WTC11 (cell line): ENCODE measurements at regions not wholly inside any gene's neighbourhood (a gene's known extent, or its start where the extent isn't known, plus 50 kb on each side); places are given as distances from the start of the nearest gene placed in this dataset.
"Not testable (repeated sequence)": the region's sequence is repeated elsewhere in the genome, so short reads cannot be mapped to it uniquely, and the experiment has no call there.

ENCODE experiments used
- ATAC-seq: fragments of 200-7000 bp; cut with Tn5 transposase; 2 replicates; pipeline ENCODE4 v1.10.0; 2021; ENCODE audit warnings: mild to moderate bottlenecking, moderate library complexity
- CTCF ChIA-PET: fragments of 300-600 bp; sonication (Branson Sonifier 250); formaldehyde crosslinking; loops from one replicate; lab custom pipeline; 2021; ENCODE audit warnings: antibody characterized with exemption; lab: Charles Lee
- POLR2A ChIA-PET: fragments of 350-600 bp; sonication (Branson Sonifier 250); formaldehyde crosslinking; loops from one replicate; lab custom pipeline; 2021; ENCODE audit warnings: antibody characterized with exemption; lab: Charles Lee
- DNase-seq: peaks from one replicate; pipeline ENCODE4 v3.0.0; 2021; ENCODE audit warnings: low spot score
- H3K27ac Mint-ChIP-seq: 2 replicates; pipeline ENCODE4 v1.8.0; 2021; ENCODE audit warnings: mixed read lengths
- H3K27me3 Mint-ChIP-seq: 2 replicates; pipeline ENCODE4 v1.8.0; 2021; ENCODE audit warnings: low read depth, mild to moderate bottlenecking, moderate library complexity, mixed read lengths
- H3K36me3 Mint-ChIP-seq: 2 replicates; pipeline ENCODE4 v1.8.0; 2021; ENCODE audit warnings: mixed read lengths
- H3K4me1 Mint-ChIP-seq: 2 replicates; pipeline ENCODE4 v1.8.0; 2022; ENCODE audit warnings: mixed read lengths
- H3K4me3 Mint-ChIP-seq: 2 replicates; pipeline ENCODE4 v1.8.0; 2021; ENCODE audit warnings: mild to moderate bottlenecking, moderate library complexity, mixed read lengths
- H3K9me3 Mint-ChIP-seq: 2 replicates; pipeline ENCODE4 v1.8.0; 2021; ENCODE audit warnings: mixed read lengths
- ATF2 ChIP-seq: sonication (generic); formaldehyde crosslinking; IDR thresholded peaks from 2 replicates; pipeline ENCODE4 v1.8.1; 2022; ENCODE audit warnings: low read depth, missing genetic modification reagents, borderline replicate concordance
- HMGA2 ChIP-seq: fragments of 250-450 bp; sonication (Bioruptor Pico); IDR thresholded peaks from 2 replicates; pipeline ENCODE4 v1.4.0; 2021; ENCODE audit warnings: mild to moderate bottlenecking, moderate library complexity
- HMGXB4 ChIP-seq: sonication (generic); formaldehyde crosslinking; IDR thresholded peaks from 2 replicates; pipeline ENCODE4 v1.8.1; 2023; ENCODE audit warnings: mild to moderate bottlenecking, moderate library complexity, missing genetic modification reagents
- MYBL2 ChIP-seq: sonication (generic); formaldehyde crosslinking; IDR thresholded peaks from 2 replicates; pipeline ENCODE4 v1.8.1; 2023; ENCODE audit warnings: mild to moderate bottlenecking, moderate library complexity, missing genetic modification reagents
- NFATC4 ChIP-seq: fragments of 250-450 bp; sonication (Bioruptor Pico); IDR thresholded peaks from 2 replicates; pipeline ENCODE4 v1.9.0; 2021; ENCODE audit warnings: mild to moderate bottlenecking
- NFE2L1 ChIP-seq: sonication (generic); formaldehyde crosslinking; IDR thresholded peaks from 2 replicates; pipeline ENCODE4 v1.8.1; 2023; ENCODE audit warnings: missing genetic modification reagents
- NFYB ChIP-seq: sonication (generic); formaldehyde crosslinking; conservative IDR thresholded peaks from 2 replicates; pipeline ENCODE4 v1.8.0; 2022; ENCODE audit warnings: low read depth, missing genetic modification reagents
- NR2C2 ChIP-seq: sonication (generic); formaldehyde crosslinking; IDR thresholded peaks from 2 replicates; pipeline ENCODE4 v1.8.0; 2022; ENCODE audit warnings: mild to moderate bottlenecking, missing genetic modification reagents
- NR3C1 ChIP-seq: sonication (generic); formaldehyde crosslinking; conservative IDR thresholded peaks from 2 replicates; pipeline ENCODE4 v1.8.1; 2023; ENCODE audit warnings: low read depth, mild to moderate bottlenecking, missing genetic modification reagents
- PRRX2 ChIP-seq: fragments of 250-450 bp; sonication (Bioruptor Pico); IDR thresholded peaks from 2 replicates; pipeline ENCODE4 v1.8.0; 2021; ENCODE audit warnings: mild to moderate bottlenecking
- USF2 ChIP-seq: sonication (generic); formaldehyde crosslinking; IDR thresholded peaks from 2 replicates; pipeline ENCODE4 v1.8.1; 2023; ENCODE audit warnings: mild to moderate bottlenecking, missing genetic modification reagents, moderate library complexity
- ZNF423 ChIP-seq: fragments of 250-450 bp; sonication (Bioruptor Pico); IDR thresholded peaks from 2 replicates; pipeline ENCODE4 v2.1.2; 2022; ENCODE audit warnings: mild to moderate bottlenecking, moderate library complexity
- ZNF671 ChIP-seq: fragments of 250-450 bp; sonication (Bioruptor Pico); IDR thresholded peaks from 2 replicates; pipeline ENCODE4 v1.8.0; 2021; ENCODE audit warnings: mild to moderate bottlenecking
- TF ChIP-seq, protein P1 (sequence below): sonication (generic); formaldehyde crosslinking; IDR thresholded peaks from 2 replicates; pipeline ENCODE4 v1.8.1; 2022; ENCODE audit warnings: low read depth, mild to moderate bottlenecking, moderate library complexity, missing genetic modification reagents, borderline replicate concordance
- TF ChIP-seq, protein P2 (sequence below): sonication (generic); formaldehyde crosslinking; IDR thresholded peaks from 2 replicates; pipeline ENCODE4 v1.8.1; 2023; ENCODE audit warnings: mild to moderate bottlenecking, missing genetic modification reagents, borderline replicate concordance
- TF ChIP-seq, protein P3 (sequence below): sonication (generic); formaldehyde crosslinking; IDR thresholded peaks from 2 replicates; pipeline ENCODE4 v1.8.1; 2023; ENCODE audit warnings: mild to moderate bottlenecking, missing genetic modification reagents

GRCh38 chr14:26663506-26663905, 65.7 kb upstream of the NOVA1 start:
- DNase-seq (no peak), ATAC-seq (no peak)
- peaks cover 22% of the 10 kb centered on the region for H3K36me3 Mint-ChIP-seq
- no peaks in the 10 kb centered on the region for H3K4me1 Mint-ChIP-seq
- H3K9me3 Mint-ChIP-seq = peaks cover 34% of the 10 kb centered on the region
- POLR2A ChIA-PET = no interaction called here
- TF ChIP-seq ZNF423 (CRISPR knock-in tag) = no peak
- peaks cover 5% of the 10 kb centered on the region; the same call in 1 of the 2 replicates for H3K27me3 Mint-ChIP-seq
- CTCF ChIA-PET = no interaction called here
- H3K4me3 Mint-ChIP-seq = no peak overlapping the region
- H3K27ac Mint-ChIP-seq = no peak overlapping the region

GRCh38 chr14:26678732-26679420, 81.0 kb upstream of the NOVA1 start:
- H3K27ac Mint-ChIP-seq = peak overlapping the region; percentile 84
- DNase-seq = peak; percentile 43
- peaks cover 29% of the 10 kb centered on the region for H3K9me3 Mint-ChIP-seq
- peaks cover 12% of the 10 kb centered on the region for H3K4me1 Mint-ChIP-seq
- H3K27me3 Mint-ChIP-seq, ATAC-seq, CTCF ChIA-PET, POLR2A ChIA-PET: not testable (repeated sequence)
- peaks cover 29% of the 10 kb centered on the region for H3K36me3 Mint-ChIP-seq
- H3K4me3 Mint-ChIP-seq = peak overlapping the region; percentile 75

DNA sequence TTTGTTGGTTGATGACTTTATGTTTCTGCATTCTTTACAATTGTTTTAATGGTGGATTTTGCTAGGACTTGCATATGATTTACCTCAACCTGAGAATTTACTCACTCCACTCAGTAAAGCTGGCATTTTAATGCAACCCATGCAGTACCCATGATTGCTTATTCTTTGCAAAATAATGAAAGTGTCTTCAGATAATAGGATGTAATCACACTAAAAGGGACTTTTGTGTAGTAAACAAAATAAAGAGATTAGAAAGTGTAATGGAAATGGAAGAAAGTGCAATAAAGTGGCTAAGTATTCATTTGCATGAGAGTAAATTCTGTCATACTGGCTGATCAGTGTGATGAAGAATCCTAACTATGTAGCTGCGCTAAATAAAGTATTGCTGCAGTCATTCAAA, 87.6 kb upstream of the NOVA1 start:
- Mint-ChIP-seq H3K36me3 (0 out of 2 replicates have a peak, but pooled peaks cover 12% of the 10 kb centered on the region), H3K4me1 (peaks cover 10% of the 10 kb centered on the region; the same call in 1 of the 2 replicates)
- no peak for DNase-seq
- CTCF ChIA-PET = no interaction called here
- POLR2A ChIA-PET = no interaction called here
- TF ChIP-seq MYBL2 (CRISPR knock-in tag) = no peak
- TF ChIP-seq ZNF671 = no peak
- TF ChIP-seq, protein P1, sequence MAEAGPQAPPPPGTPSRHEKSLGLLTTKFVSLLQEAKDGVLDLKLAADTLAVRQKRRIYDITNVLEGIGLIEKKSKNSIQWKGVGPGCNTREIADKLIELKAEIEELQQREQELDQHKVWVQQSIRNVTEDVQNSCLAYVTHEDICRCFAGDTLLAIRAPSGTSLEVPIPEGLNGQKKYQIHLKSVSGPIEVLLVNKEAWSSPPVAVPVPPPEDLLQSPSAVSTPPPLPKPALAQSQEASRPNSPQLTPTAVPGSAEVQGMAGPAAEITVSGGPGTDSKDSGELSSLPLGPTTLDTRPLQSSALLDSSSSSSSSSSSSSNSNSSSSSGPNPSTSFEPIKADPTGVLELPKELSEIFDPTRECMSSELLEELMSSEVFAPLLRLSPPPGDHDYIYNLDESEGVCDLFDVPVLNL (CRISPR knock-in tag) = no peak
- TF ChIP-seq NFE2L1 (CRISPR knock-in tag) = no peak
- TF ChIP-seq NFATC4 = no peak
- TF ChIP-seq, protein P2, sequence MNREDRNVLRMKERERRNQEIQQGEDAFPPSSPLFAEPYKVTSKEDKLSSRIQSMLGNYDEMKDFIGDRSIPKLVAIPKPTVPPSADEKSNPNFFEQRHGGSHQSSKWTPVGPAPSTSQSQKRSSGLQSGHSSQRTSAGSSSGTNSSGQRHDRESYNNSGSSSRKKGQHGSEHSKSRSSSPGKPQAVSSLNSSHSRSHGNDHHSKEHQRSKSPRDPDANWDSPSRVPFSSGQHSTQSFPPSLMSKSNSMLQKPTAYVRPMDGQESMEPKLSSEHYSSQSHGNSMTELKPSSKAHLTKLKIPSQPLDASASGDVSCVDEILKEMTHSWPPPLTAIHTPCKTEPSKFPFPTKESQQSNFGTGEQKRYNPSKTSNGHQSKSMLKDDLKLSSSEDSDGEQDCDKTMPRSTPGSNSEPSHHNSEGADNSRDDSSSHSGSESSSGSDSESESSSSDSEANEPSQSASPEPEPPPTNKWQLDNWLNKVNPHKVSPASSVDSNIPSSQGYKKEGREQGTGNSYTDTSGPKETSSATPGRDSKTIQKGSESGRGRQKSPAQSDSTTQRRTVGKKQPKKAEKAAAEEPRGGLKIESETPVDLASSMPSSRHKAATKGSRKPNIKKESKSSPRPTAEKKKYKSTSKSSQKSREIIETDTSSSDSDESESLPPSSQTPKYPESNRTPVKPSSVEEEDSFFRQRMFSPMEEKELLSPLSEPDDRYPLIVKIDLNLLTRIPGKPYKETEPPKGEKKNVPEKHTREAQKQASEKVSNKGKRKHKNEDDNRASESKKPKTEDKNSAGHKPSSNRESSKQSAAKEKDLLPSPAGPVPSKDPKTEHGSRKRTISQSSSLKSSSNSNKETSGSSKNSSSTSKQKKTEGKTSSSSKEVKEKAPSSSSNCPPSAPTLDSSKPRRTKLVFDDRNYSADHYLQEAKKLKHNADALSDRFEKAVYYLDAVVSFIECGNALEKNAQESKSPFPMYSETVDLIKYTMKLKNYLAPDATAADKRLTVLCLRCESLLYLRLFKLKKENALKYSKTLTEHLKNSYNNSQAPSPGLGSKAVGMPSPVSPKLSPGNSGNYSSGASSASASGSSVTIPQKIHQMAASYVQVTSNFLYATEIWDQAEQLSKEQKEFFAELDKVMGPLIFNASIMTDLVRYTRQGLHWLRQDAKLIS (CRISPR knock-in tag) = no peak
- no peak for TF ChIP-seq USF2 (CRISPR knock-in tag)
- no peak for TF ChIP-seq NR2C2 (CRISPR knock-in tag)
- no peak for TF ChIP-seq PRRX2 (CRISPR knock-in tag)
- TF ChIP-seq, protein P3, sequence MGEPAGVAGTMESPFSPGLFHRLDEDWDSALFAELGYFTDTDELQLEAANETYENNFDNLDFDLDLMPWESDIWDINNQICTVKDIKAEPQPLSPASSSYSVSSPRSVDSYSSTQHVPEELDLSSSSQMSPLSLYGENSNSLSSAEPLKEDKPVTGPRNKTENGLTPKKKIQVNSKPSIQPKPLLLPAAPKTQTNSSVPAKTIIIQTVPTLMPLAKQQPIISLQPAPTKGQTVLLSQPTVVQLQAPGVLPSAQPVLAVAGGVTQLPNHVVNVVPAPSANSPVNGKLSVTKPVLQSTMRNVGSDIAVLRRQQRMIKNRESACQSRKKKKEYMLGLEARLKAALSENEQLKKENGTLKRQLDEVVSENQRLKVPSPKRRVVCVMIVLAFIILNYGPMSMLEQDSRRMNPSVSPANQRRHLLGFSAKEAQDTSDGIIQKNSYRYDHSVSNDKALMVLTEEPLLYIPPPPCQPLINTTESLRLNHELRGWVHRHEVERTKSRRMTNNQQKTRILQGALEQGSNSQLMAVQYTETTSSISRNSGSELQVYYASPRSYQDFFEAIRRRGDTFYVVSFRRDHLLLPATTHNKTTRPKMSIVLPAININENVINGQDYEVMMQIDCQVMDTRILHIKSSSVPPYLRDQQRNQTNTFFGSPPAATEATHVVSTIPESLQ (CRISPR knock-in tag) = no peak
- no peak for TF ChIP-seq NFYB
- TF ChIP-seq NR3C1 (CRISPR knock-in tag) = no peak
- TF ChIP-seq HMGA2 (CRISPR knock-in tag) = no peak
- no peak for TF ChIP-seq ATF2 (CRISPR knock-in tag)
- TF ChIP-seq HMGXB4 (CRISPR knock-in tag) = no peak
- TF ChIP-seq, all 79 proteins: peak for 0
- ATAC-seq = no peak
- Mint-ChIP-seq H3K4me3 (no peak overlapping the region), H3K9me3 (peaks cover 20% of the 10 kb centered on the region; the same call in 1 of the 2 replicates), H3K27me3 (no peaks in the 10 kb centered on the region), H3K27ac (no peak overlapping the region)
